Stimulated activated CD4-positive, alpha-beta T cell treated with anti-CD3 and anti-CD28 coated beads, Interleukin-12 subunit alpha, Interleukin-12 subunit beta, amount 100 ng/mL, for 4 hours (primary cell): ENCODE measurements at regions not wholly inside any gene's neighbourhood (a gene's known extent, or its start where the extent isn't known, plus 50 kb on each side); places are given as distances from the start of the nearest gene placed in this dataset.

Source experiments
- DNase-seq: peaks from one replicate; pipeline ENCODE4 v3.0.0-alpha.2; 2020

- no peak for DNase-seq
These were observed 224.1 kb downstream of the SS18 start for GRCh38 chr18:25866331-25866730.

DNA sequence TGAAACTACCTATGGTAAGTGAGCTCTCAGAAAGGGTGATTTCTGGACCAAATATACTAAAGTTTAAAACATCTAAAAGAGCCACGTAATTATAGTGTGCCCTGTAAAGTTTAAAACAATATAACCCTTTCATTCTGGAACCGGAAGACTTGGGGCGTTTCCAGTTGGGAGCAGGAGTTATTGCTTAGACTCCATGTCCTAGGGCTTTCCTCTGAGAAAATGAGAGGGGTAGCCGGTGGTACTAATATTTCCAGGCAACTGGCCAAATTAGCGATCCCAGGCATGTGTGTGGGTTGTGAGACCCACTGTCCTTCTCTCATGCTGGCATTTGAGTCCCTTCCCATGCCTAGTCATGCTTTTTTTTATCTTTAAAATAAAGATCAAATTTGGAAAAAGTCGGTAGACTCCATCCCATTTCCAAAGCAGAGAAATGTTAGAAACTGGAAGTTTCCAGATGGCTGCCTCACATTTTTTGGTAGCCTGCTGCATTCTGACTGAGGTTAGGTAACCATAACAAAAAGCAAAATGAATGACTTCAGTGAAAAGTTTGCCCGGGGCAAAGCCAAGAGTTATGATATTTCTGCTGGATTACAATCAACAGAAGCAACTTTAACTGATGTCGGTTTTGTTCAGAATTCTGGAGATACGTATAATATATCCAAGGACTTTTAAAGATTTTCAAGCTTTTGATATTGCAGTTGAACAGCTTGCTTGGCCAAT lies 227.4 kb downstream of the SS18 start:
- no peak for DNase-seq

GRCh38 chr18:25853691-25854433 lies 236.6 kb downstream of the SS18 start:
- DNase-seq, result no peak

DNA sequence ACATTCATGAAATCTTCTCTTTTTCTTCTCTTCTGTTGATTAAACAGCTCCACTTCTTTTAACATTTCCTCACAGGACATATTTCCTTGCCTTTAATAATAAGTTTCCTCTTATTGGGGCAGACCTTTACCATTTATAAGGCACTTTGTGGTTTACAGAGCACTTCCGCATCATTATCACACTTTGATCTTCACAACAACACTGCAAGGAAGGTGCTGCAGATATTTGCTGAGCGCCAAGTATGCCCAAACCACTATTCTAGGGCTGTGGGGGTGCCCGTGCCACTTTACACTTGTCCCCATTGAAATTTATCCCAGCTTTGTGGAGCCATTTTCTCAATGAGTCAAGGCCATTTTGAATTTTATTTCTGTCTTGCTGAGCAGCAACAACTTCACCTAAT lies 246.6 kb downstream of the SS18 start:
- no peak for DNase-seq

DNA sequence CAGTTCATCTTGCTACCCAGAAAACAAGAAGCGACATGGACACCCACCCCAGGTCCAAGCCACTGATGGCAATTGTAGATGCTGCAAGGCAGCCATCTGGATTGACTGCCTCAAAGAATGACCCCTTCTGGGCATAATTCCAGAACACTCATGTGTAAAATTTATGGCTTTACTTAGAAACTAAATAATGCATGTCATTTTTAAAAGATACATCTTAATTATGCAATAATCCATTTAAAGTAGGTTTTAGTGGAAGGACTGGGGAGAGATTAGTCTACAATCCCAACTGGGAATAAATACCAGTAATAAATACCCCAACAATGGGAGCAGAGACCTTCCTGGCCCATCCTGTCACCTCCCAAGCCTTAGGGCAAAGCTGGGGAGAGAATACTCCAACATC lies 247.7 kb downstream of the SS18 start:
- no peak for DNase-seq

DNA sequence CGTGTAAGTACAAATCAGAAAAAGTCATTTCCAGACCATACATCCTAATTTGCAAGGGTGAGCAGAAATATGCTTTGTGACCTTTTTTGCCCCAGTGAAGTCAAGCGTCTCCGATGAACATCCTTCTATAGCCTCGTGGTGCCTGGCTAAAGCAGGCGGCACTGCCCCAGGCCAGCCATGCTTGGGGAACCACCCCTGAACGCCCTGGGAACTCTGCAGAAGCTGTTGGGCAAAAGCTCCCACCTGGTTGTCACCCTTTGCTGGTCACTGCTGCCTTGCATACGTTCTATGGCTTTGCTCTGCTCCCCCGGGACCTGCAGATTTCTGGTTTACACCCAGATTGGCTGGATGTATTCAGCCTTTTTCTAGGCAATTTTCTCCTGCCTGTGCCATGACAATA lies 256.4 kb downstream of the SS18 start:
- DNase-seq, result no peak

DNA sequence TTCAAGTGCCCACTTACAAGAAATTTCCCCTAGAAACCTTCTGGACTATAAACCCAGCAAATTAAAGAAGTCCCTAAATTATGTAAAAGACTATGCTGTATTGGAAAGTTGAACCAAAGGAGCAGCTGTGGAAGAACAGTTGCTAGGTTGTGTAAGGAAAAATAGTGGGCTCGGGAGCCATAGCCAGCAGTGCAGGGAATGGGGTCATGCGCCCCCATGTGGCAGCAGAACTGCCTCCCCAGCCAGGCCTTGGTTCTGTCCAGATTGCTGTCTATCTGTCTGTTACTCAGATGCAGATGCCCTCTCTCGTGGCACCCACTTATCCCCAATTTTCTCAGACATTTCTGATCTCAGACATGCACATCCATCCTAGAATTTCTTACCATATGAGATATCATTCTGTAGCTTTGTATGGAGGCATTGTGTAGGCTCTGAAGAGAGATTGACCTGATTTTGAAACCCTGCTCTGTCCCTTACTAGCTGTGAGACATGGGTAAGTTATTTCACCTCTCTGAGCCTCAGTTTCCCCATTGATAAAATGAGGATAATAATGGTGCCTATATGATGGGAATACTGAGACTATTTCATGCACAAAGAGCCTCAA lies 258.3 kb downstream of the SS18 start:
- no peak for DNase-seq

GRCh38 chr18:25831301-25831701 lies 259.1 kb downstream of the SS18 start:
- no peak for DNase-seq

- no peak for DNase-seq
These were observed 259.6 kb downstream of the SS18 start for GRCh38 chr18:25830787-25831186.

- no peak for DNase-seq
These were observed 262.4 kb downstream of the SS18 start for GRCh38 chr18:25827961-25828561.

GRCh38 chr18:25827228-25827627 lies 263.2 kb downstream of the SS18 start:
- DNase-seq, result no peak

DNA sequence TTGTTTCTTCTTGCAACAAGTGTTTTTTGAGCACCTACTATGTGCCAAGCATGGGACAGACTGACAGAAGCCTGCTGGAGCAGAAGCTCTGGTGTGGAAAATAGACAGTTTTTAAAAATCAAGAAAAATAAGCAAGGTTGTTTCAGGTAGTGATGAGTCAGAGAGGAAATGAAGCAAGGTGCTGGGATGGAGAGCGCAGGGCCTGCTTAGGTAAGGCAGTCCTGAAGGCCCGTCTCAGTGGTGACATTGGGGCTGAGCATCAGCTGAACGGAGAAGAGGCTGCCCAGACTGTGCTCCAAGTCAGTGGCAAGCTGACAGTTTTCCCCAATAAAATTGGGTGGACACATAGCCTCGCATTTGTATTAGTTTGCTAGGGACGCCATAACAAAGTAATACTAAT lies 263.6 kb downstream of the SS18 start:
- no peak for DNase-seq

- DNase-seq, result no peak
These were observed 264.2 kb downstream of the SS18 start for GRCh38 chr18:25825979-25826776.

DNA sequence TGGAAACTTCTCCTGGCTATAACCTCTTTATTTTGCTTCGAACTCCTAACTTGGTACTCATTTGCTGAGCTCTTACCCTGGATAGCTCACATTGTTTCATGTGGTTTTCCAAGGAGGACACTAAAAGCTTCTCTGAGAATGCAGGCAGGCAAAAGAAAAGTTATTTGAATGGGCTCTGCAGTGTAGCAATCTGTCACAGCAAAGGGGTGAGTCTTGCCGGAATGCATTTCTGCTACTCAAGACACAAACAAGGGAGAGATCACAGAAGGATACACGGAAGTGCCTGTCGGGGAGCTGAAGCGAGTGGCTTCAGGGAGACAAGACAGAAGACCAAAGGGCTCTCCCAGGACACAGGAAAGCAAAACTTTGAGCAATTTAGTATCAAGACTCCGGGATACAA lies 265.4 kb downstream of the SS18 start:
- DNase-seq, result no peak

DNA sequence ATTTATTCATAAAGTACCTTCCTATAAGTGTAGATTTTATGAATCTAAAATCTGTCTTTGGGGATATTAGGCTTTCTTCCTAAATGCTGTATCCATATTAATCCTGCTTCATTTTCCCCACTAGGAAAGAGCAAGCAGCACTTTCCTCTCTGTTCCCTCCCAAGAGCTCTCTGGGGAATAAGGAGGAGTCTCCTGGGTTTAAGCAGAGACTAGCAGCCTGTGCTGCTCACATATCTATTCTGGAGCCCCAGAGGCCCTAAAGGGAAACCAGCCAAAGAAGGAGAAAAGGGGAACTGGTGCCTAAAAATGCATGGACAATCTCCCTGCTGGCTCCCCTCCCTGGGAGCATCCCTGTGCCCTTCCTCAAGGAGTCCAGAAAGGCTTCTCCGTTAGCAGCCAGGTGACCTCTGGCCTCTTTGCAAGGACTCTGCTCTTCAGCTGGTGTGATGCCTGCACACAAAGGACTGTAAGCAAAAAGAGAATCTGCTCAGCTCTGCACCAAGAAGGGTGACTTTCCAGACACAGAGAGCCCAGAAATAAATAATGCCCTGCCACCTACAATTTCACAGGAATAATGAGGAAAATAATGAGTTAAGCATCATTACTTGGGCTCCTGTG lies 270.6 kb downstream of the SS18 start:
- no peak for DNase-seq

- no peak for DNase-seq
These were observed 271.9 kb downstream of the SS18 start for GRCh38 chr18:25818505-25818904.

DNA sequence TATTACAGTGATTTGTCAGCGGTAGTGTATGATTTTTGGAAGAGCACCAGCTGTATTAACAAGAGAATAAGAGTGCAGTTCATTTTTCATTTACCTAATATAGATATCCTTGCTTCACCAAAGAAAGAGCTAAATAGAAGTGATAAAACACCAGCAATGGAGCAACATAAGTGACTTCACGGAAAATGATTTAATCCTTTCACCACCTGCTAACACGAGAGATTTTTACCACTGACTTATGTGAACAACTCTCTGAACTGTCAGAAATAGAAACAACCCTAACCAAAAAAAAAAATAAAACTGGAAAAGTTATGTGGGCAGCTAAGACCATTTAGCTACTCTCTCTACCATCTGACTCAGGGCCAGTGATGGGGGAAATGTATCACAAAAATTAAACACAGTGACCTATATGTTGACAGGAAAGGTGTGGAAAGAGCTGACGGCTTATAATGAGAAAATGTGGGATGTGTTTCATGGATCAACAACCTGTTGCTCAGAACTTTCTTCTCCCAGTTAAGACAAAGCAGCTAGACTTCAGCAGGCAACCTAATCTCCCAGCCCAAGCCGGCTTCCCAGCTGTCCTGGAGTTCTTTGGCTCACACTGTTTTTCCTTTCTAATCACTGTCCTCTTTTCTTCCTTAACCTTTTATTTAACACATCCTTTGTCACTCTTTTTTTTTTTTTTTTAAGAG lies 272.7 kb downstream of the SS18 start:
- no peak for DNase-seq

GRCh38 chr18:25815659-25816058 lies 274.8 kb downstream of the SS18 start:
- DNase-seq, result no peak

DNA sequence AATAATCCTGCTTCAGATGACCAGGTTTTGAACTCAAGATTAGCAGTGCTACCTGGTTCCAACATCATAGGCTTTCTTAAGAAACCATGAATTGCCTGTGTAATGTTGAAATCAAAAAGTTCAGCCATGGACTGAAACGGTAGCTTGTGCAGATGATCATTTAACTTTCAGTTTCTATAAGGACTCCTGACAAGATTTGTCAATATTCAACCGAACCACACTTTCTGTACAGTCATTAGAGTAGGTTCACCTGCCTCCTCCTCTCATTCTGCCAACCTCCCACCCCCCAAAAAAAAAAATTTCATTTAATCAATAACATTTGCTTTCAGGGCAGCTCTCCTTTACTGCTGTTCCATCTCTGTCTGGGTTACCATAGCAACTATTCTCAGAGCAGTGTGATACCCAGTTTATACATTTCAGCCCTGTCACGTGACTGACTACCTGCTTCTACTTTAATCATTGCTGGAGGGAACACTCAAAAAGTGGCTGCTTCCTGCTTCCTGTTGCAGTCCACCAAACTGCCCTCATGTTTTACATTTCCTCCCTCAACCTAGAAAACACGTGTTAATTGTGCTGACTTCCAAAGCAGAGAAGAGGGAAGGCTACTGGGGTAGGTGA lies 275.5 kb downstream of the SS18 start:
- DNase-seq, result no peak

- DNase-seq, result no peak
These were observed 277.3 kb downstream of the SS18 start for GRCh38 chr18:25813110-25813509.

DNA sequence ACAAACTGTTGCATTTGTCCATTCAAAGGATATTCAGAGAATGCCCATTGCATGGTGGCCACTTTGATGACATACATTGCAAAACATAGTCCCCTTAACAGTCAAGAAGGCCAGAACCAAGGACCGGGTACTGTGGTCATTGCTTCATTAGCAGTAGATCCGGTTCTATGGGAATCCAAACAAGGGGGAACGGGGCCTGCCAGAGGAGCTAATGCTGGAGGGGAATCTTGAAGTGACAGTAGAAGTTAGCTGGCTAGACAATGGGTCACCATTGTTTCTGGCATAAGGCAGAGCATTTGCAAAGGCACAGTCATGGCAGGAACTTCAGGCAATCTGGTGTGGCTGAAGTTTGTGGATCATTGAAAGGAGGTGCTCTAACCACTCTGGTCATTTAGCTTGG lies 279.7 kb downstream of the SS18 start:
- DNase-seq, result no peak
